Ascending aorta (tissue), 2 donors: ENCODE measurements at regions not wholly inside any gene's neighbourhood (a gene's known extent, or its start where the extent isn't known, plus 50 kb on each side); places are given as distances from the start of the nearest gene placed in this dataset.

ENCODE experiments used
- DNase-seq, 2 donors: peaks; one replicate each; pipeline ENCODE4 v3.0.0-alpha.2; 2019; ENCODE audit warnings: low spot score in 2 of 2
- H3K27ac ChIP-seq, 2 donors: fragments of 200-600 bp; sonication (generic); one replicate each; pipeline ENCODE4 v1.5.1; 2016 to 2017; ENCODE audit warnings: mild to moderate bottlenecking in 1 of 2
- H3K27me3 ChIP-seq: fragments of 200-600 bp; sonication (generic); one replicate; pipeline ENCODE4 v1.5.1; 2017
- H3K36me3 ChIP-seq, 2 donors: fragments of 200-600 bp; sonication (generic); one replicate each; pipeline ENCODE4 v1.5.1; 2016
- H3K4me1 ChIP-seq, 2 donors: fragments of 200-600 bp; sonication (generic); one replicate each; pipeline ENCODE4 v1.5.1; 2016 to 2017; ENCODE audit warnings: mild to moderate bottlenecking in 1 of 2
- H3K4me3 ChIP-seq, 2 donors: fragments of 200-600 bp; sonication (generic); one replicate each; pipeline ENCODE4 v1.5.1; 2016 to 2017; ENCODE audit warnings: mild to moderate bottlenecking in 1 of 2
- H3K9me3 ChIP-seq, 2 donors: fragments of 200-600 bp; sonication (generic); one replicate each; pipeline ENCODE4 v1.5.1; 2016
- CTCF ChIP-seq, 3 experiments: fragments of 200-600 bp in 2 of 3; fragments of 450-650 bp in 1 of 3; sonication (generic) in 2 of 3; IDR thresholded peaks; one replicate each; pipeline ENCODE4 v1.5.1; 2016 to 2019; ENCODE audit warnings: antibody characterized with exemption in 3 of 3, mild to moderate bottlenecking in 1 of 3, moderate library complexity in 1 of 3
- intact Hi-C: fragments of 100-400 bp; cut with DNase I; formaldehyde crosslinking; loops from one replicate; pipeline ENCODE4 v1.15.1; 2023

- Histone ChIP-seq H3K36me3 (no peaks in the 10 kb centered on the region), H3K9me3 (no peaks in the 10 kb centered on the region), H3K27ac (no peak overlapping the region), H3K4me3 (no peak overlapping the region), H3K27me3 (no peaks in the 10 kb centered on the region), H3K4me1 (no peaks in the 10 kb centered on the region)
- no peak for TF ChIP-seq CTCF (IDR thresholded peaks at IDR 0.05)
- intact Hi-C loops, result no loop called here
- no peak for DNase-seq
Measured at GRCh38 chr14:26810631-26811030, 212.8 kb upstream of the NOVA1 start.

GRCh38 chr14:26811756-26812305 lies 214.0 kb upstream of the NOVA1 start:
- Histone ChIP-seq H3K27ac (no peak overlapping the region), H3K4me1 (no peaks in the 10 kb centered on the region), H3K9me3 (no peaks in the 10 kb centered on the region), H3K36me3 (no peaks in the 10 kb centered on the region), H3K4me3 (no peak overlapping the region), H3K27me3 (no peaks in the 10 kb centered on the region)
- intact Hi-C loops, result no loop called here
- no peak for TF ChIP-seq CTCF (IDR thresholded peaks at IDR 0.05)
- DNase-seq, result no peak

- no peak overlapping the region for H3K4me3 ChIP-seq
- H3K36me3 ChIP-seq, result no peaks in the 10 kb centered on the region
- TF ChIP-seq CTCF (IDR thresholded peaks at IDR 0.05), result no peak
- no peaks in the 10 kb centered on the region for H3K27me3 ChIP-seq
- no peak for DNase-seq
- intact Hi-C loops, result no loop called here
- H3K27ac ChIP-seq, result no peak overlapping the region
- no peaks in the 10 kb centered on the region for H3K4me1 ChIP-seq
- no peaks in the 10 kb centered on the region for H3K9me3 ChIP-seq
Measured at GRCh38 chr14:26820138-26820537, 222.3 kb upstream of the NOVA1 start.

- no peak for TF ChIP-seq CTCF (IDR thresholded peaks at IDR 0.05)
- H3K36me3 ChIP-seq, result no peaks in the 10 kb centered on the region
- no peak overlapping the region for H3K4me3 ChIP-seq
- no peaks in the 10 kb centered on the region for H3K4me1 ChIP-seq
- H3K27me3 ChIP-seq, result no peaks in the 10 kb centered on the region
- DNase-seq, result no peak
- H3K9me3 ChIP-seq, result no peaks in the 10 kb centered on the region
- H3K27ac ChIP-seq, result no peak overlapping the region
- intact Hi-C loops, result no loop called here
Measured at GRCh38 chr14:26820572-26820971, 222.7 kb upstream of the NOVA1 start.

GRCh38 chr14:26828741-26829140 lies 230.9 kb upstream of the NOVA1 start:
- H3K27me3 ChIP-seq, result no peaks in the 10 kb centered on the region
- no peak for DNase-seq
- H3K36me3 ChIP-seq, result no peaks in the 10 kb centered on the region
- no peak for TF ChIP-seq CTCF (IDR thresholded peaks at IDR 0.05)
- intact Hi-C loops, result no loop called here
- H3K27ac ChIP-seq, result no peak overlapping the region
- H3K4me3 ChIP-seq, result no peak overlapping the region
- no peaks in the 10 kb centered on the region for H3K4me1 ChIP-seq
- no peaks in the 10 kb centered on the region for H3K9me3 ChIP-seq

- intact Hi-C loops, result no loop called here
- Histone ChIP-seq H3K27ac (no peak overlapping the region), H3K36me3 (no peaks in the 10 kb centered on the region), H3K27me3 (no peaks in the 10 kb centered on the region), H3K4me3 (no peak overlapping the region), H3K4me1 (no peaks in the 10 kb centered on the region), H3K9me3 (no peaks in the 10 kb centered on the region)
- DNase-seq, result no peak
- no peak for TF ChIP-seq CTCF (IDR thresholded peaks at IDR 0.05)
Measured at GRCh38 chr14:26833621-26834176, 235.9 kb upstream of the NOVA1 start.
